Small intestine (tissue), 7 donors: ENCODE measurements at regions not wholly inside any gene's neighbourhood (a gene's known extent, or its start where the extent isn't known, plus 50 kb on each side); places are given as distances from the start of the nearest gene placed in this dataset.

Source experiments
- DNase-seq, 2 donors: peaks; one replicate each; pipeline versions ENCODE4 v3.0.0 to v3.0.0-alpha.2; 2013
- FAIRE-seq: peaks from 2 replicates; lab custom pipeline; 2012; peaks lifted over from hg19 to GRCh38; lab: Jason Lieb, UNC
- H3K27ac ChIP-seq, 3 donors: one replicate each; pipeline ENCODE4 v1.5.1; 2013; ENCODE audit warnings: low read length in 2 of 3, mild to moderate bottlenecking in 2 of 3, control low read depth in 1 of 3, inconsistent platforms in 1 of 3, low read depth in 1 of 3, moderate library complexity in 1 of 3
- H3K27me3 ChIP-seq, 3 donors: one replicate each; pipeline ENCODE4 v1.6.1; 2013; ENCODE audit warnings: low read length in 3 of 3, inconsistent platforms in 1 of 3; ENCODE audit not compliant: control insufficient read depth in 3 of 3, insufficient read depth in 3 of 3
- H3K36me3 ChIP-seq, 3 donors: one replicate each; pipeline ENCODE4 v1.6.1; 2013; ENCODE audit warnings: low read length in 3 of 3, inconsistent platforms in 1 of 3, low read depth in 1 of 3, mild to moderate bottlenecking in 1 of 3, moderate library complexity in 1 of 3; ENCODE audit not compliant: control insufficient read depth in 3 of 3, insufficient read depth in 2 of 3
- H3K4me1 ChIP-seq, 3 donors: one replicate each; pipeline ENCODE4 v1.6.1; 2013; ENCODE audit warnings: low read length in 2 of 3, inconsistent platforms in 1 of 3, low read depth in 1 of 3, mild to moderate bottlenecking in 1 of 3, moderate library complexity in 1 of 3; ENCODE audit not compliant: control insufficient read depth in 3 of 3, insufficient read depth in 2 of 3
- H3K4me3 ChIP-seq, 3 donors: one replicate each; pipeline ENCODE4 v1.5.1; 2013; ENCODE audit warnings: low read length in 3 of 3, control low read depth in 1 of 3, inconsistent platforms in 1 of 3, low read depth in 1 of 3, mild to moderate bottlenecking in 1 of 3, moderate library complexity in 1 of 3
- H3K9me3 ChIP-seq, 2 donors: one replicate each; pipeline ENCODE4 v1.6.1; 2013; ENCODE audit warnings: low read depth in 1 of 2, low read length in 1 of 2; ENCODE audit not compliant: control insufficient read depth in 2 of 2, insufficient read depth in 1 of 2
- WGBS, 3 donors: extraction: QIAGEN DNeasy Blood & Tissue Kit; methylation state at CpG; one replicate each; pipeline ENCODE4 v1.1.7; 2013; 5-methylcytosine and 5-hydroxymethylcytosine counted together
- donor health status: healthy with polysubstance abuse.
- donor health status: control.
- donor health status: control.
- donor health status: Bipolar disorder and iron deficiency.
- donor health status: healthy.

DNA sequence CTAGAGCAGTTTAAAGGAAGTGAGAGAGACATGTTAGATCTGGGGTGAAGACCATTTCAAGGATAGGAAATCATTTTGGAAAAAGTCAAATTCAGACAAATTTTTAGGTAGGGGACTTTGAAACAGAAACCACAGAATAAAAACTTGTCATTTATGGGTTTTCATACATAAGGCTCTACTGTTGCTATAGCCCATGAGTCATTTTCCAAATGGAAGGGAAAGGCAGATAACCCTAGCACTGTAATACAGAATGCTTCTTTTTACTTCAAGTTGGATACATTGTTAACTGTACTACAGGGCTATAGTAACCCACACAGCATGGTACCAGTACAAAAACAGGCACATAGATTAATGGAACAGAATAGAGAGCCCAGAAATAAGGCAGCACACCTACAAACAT is 455.4 kb downstream of the EBF1 start:
- no peaks in the 10 kb centered on the region for H3K36me3 ChIP-seq
- no peak overlapping the region for H3K4me3 ChIP-seq
- FAIRE-seq (no peak), DNase-seq (no peak)
- H3K9me3 ChIP-seq, result no peaks in the 10 kb centered on the region
- H3K27me3 ChIP-seq, result no peaks in the 10 kb centered on the region
- H3K4me1 ChIP-seq, result no peaks in the 10 kb centered on the region
- no peak overlapping the region for H3K27ac ChIP-seq

GRCh38 chr5:158643840-158644239 is 455.9 kb downstream of the EBF1 start:
- FAIRE-seq, result no peak
- 64 to 82% (median 69%) methylated on average over 1 of the region's 1 CpG for WGBS, 3 donors

GRCh38 chr5:158642879-158643278 is 456.8 kb downstream of the EBF1 start:
- peaks cover 0 to 2% (median 0%) of the 10 kb centered on the region in 3 donors for H3K27me3 ChIP-seq
- FAIRE-seq, result no peak

More at GRCh38 chr5:158643840-158644239, 455.9 kb downstream of the EBF1 start:
- H3K27me3 ChIP-seq, result no peaks in the 10 kb centered on the region
- H3K9me3 ChIP-seq, result no peaks in the 10 kb centered on the region
- H3K27ac ChIP-seq, result no peak overlapping the region
- no peak overlapping the region for H3K4me3 ChIP-seq
- H3K4me1 ChIP-seq, result no peaks in the 10 kb centered on the region
- H3K36me3 ChIP-seq, result no peaks in the 10 kb centered on the region
- DNase-seq, result no peak

DNA sequence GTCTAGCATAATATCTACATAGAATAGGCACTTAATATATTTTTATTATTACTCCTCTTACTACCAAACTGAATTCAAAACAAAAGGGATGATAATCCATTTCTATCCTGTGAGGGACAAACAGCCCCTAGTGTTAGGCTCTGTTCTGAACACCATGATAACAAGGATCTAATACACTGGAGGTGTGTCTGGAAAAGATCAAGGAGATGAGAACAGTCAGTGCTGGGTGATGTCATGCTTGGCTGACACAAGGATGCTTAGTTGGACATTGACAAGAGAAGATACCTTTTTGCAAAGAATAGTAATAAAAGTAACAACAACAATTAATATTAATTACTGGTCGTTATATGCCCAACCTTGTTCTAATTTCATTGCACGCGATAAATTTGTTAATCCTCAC is 458.7 kb downstream of the EBF1 start:
- Histone ChIP-seq H3K27me3 (peaks cover 0 to 2% (median 2%) of the 10 kb centered on the region in 3 donors), H3K4me3 (no peak overlapping the region), H3K36me3 (no peaks in the 10 kb centered on the region), H3K9me3 (no peaks in the 10 kb centered on the region), H3K4me1 (no peaks in the 10 kb centered on the region), H3K27ac (no peak overlapping the region)
- WGBS, 3 donors, result 65 to 90% (median 76%) methylated on average over 3 of the region's 3 CpGs
- FAIRE-seq, result no peak
- DNase-seq, result no peak

More at GRCh38 chr5:158642879-158643278, 456.8 kb downstream of the EBF1 start:
- Histone ChIP-seq H3K36me3 (no peaks in the 10 kb centered on the region), H3K4me3 (no peak overlapping the region), H3K9me3 (no peaks in the 10 kb centered on the region), H3K27ac (no peak overlapping the region), H3K4me1 (no peaks in the 10 kb centered on the region)
- no peak for DNase-seq

GRCh38 chr5:158640593-158640980 is 459.1 kb downstream of the EBF1 start:
- DNase-seq, result peak in 1 of 2 donors; percentile 42
- WGBS, 3 donors, result 15 to 68% (median 42%) methylated on average over 2 of the region's 2 CpGs
- Histone ChIP-seq H3K4me3 (no peak overlapping the region), H3K27me3 (peaks cover 0 to 2% (median 2%) of the 10 kb centered on the region in 3 donors), H3K9me3 (no peaks in the 10 kb centered on the region), H3K27ac (no peak overlapping the region), H3K4me1 (no peaks in the 10 kb centered on the region), H3K36me3 (no peaks in the 10 kb centered on the region)
- no peak for FAIRE-seq

- WGBS, 3 donors, result 63 to 80% (median 64%) methylated on average over 5 of the region's 5 CpGs
- DNase-seq (no peak), FAIRE-seq (no peak)
- Histone ChIP-seq H3K27me3 (peaks cover 0 to 2% (median 2%) of the 10 kb centered on the region in 3 donors), H3K9me3 (no peaks in the 10 kb centered on the region), H3K27ac (no peak overlapping the region), H3K4me3 (no peak overlapping the region), H3K36me3 (no peaks in the 10 kb centered on the region), H3K4me1 (no peaks in the 10 kb centered on the region)
Measured at GRCh38 chr5:158639881-158640592, 459.7 kb downstream of the EBF1 start.

GRCh38 chr5:158638396-158638795 is 461.3 kb downstream of the EBF1 start:
- peaks cover 2 to 3% (median 2%) of the 10 kb centered on the region in 3 donors for H3K27me3 ChIP-seq
- no peak for DNase-seq
- 83 to 85% (median 84%) methylated on average over 3 of the region's 3 CpGs for WGBS, 3 donors

GRCh38 chr5:158637039-158637438 is 462.7 kb downstream of the EBF1 start:
- DNase-seq (no peak), FAIRE-seq (no peak)
- Histone ChIP-seq H3K4me3 (no peak overlapping the region), H3K9me3 (no peaks in the 10 kb centered on the region), H3K4me1 (no peaks in the 10 kb centered on the region), H3K36me3 (no peaks in the 10 kb centered on the region), H3K27ac (no peak overlapping the region), H3K27me3 (peaks cover 2 to 3% (median 2%) of the 10 kb centered on the region in 3 donors)
- WGBS, 3 donors, result 24 to 26% (median 25%) methylated on average over 1 of the region's 1 CpG

More at GRCh38 chr5:158638396-158638795, 461.3 kb downstream of the EBF1 start:
- no peak overlapping the region for H3K27ac ChIP-seq
- H3K4me1 ChIP-seq, result no peaks in the 10 kb centered on the region
- no peak overlapping the region for H3K4me3 ChIP-seq
- H3K36me3 ChIP-seq, result no peaks in the 10 kb centered on the region
- no peak for FAIRE-seq
- no peaks in the 10 kb centered on the region for H3K9me3 ChIP-seq

- DNase-seq (no peak), FAIRE-seq (no peak)
- WGBS, 3 donors, result 88 to 96% (median 92%) methylated on average over 5 of the region's 5 CpGs
- no peak overlapping the region for H3K27ac ChIP-seq
- H3K36me3 ChIP-seq, result no peaks in the 10 kb centered on the region
- peaks cover 2 to 3% (median 2%) of the 10 kb centered on the region in 3 donors for H3K27me3 ChIP-seq
- no peaks in the 10 kb centered on the region for H3K9me3 ChIP-seq
- H3K4me3 ChIP-seq, result no peak overlapping the region
- H3K4me1 ChIP-seq, result no peaks in the 10 kb centered on the region
Measured at GRCh38 chr5:158635565-158635964, 464.2 kb downstream of the EBF1 start.
